DMS 273 treated with DMSO at 0.1 percent for 48 hours (cell line): ENCODE measurements at regions not wholly inside any gene's neighbourhood (a gene's known extent, or its start where the extent isn't known, plus 50 kb on each side); places are given as distances from the start of the nearest gene placed in this dataset.

Source experiments
- DNase-seq: peaks from one replicate; lab custom pipeline; 2025; lab: John Stamatoyannopoulos, UW

DNA sequence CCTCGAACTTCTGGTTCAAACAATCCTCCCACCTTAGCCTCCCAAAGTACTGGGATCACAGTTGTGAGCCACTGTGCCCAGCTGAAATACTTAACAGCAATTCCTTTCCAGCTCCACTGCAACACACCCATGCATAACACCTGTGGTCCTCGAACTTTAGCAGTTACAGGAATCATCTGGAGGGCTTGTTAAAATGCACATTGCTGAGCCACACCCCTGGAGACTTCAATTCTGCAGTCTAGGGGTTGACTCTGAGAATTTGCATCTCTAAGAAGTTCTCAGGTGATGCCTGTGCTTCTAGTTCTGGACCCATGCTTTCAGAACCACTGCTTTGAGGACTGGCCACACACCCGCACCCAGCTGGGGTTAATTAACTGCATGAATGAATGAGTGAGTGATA is 53.1 kb upstream of the UBL3 start:
- no peak for DNase-seq

DNA sequence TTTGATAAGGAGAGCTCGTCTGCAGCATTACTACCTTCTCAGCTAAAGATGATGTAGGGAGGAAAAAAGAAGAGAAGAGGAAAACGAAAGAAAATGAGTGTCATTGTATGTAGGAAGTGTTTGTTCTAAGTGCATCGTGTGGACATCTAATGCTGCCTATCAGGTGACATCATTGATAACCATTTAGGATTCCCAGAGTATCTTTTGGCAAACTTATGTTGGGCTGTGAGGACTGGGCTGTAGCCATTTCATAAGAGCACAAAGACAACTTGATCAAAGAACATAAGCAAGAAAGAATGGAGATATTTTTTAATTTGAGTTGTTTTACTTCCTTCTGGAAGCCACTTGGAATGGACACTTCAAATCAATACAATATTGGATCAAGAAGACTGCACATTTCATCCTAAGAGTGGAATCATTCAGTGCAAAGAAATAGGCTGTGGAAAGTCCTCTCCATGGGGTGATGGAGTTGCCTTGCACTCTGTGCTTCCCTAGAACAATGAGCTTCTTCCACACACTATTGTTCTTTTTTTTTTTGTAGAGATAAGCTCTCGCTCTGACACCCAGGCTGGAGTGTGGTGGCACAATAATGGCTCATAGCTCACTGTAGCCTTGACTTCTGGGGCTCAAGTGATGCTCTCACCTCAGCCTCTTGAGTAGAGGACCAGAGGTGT is 52.4 kb upstream of the UBL3 start:
- no peak for DNase-seq

GRCh38 chr13:29901710-29902631 is 51.6 kb upstream of the UBL3 start:
- DNase-seq = peak; percentile 4
